GM13976 (cell line): ENCODE measurements at regions not wholly inside any gene's neighbourhood (a gene's known extent, or its start where the extent isn't known, plus 50 kb on each side); places are given as distances from the start of the nearest gene placed in this dataset.
"Not testable (repeated sequence)": the region's sequence is repeated elsewhere in the genome, so short reads cannot be mapped to it uniquely, and the experiment has no call there.

Experiments
- DNase-seq: peaks from one replicate; pipeline ENCODE4 v3.0.0; 2012; ENCODE audit warnings: low spot score
- CTCF ChIP-seq: IDR thresholded peaks from 2 replicates; pipeline ENCODE4 v1.5.1; 2012; ENCODE audit warnings: borderline replicate concordance, mild to moderate bottlenecking; ENCODE audit not compliant: insufficient read depth; ENCODE audit errors: extremely low read depth, missing control alignments, control extremely low read depth
- in situ Hi-C: fragments of 300-500 bp; cut with MboI; formaldehyde crosslinking; loops from one replicate; pipeline ENCODE4 v1.12.0; 2022; ENCODE audit warnings: low sequenced_read_pairs, mixed read lengths, inconsistent platforms; ENCODE audit not compliant: unreplicated experiment

GRCh38 chr12:63003223-63003819 lies 68.4 kb upstream of the PPM1H start:
- DNase-seq, result no peak
- in situ Hi-C loops, result no loop called here
- no peak for TF ChIP-seq CTCF

GRCh38 chr12:63002059-63002458 lies 67.1 kb upstream of the PPM1H start:
- DNase-seq, in situ Hi-C loops: not testable (repeated sequence)

- no peak for DNase-seq
- no peak for TF ChIP-seq CTCF
- in situ Hi-C loops, result no loop called here
Measured at GRCh38 chr12:62998454-62998853, 63.5 kb upstream of the PPM1H start.

- in situ Hi-C loops, result no loop called here
- DNase-seq, result no peak
- TF ChIP-seq CTCF, result no peak
Measured at GRCh38 chr12:62995097-62995496, 60.1 kb upstream of the PPM1H start.

- in situ Hi-C loops, result no loop called here
- DNase-seq, result no peak
- TF ChIP-seq CTCF, result no peak
Measured at GRCh38 chr12:62986844-62987243, 51.9 kb upstream of the PPM1H start.
